NCI-H526 (cell line): ENCODE measurements at regions not wholly inside any gene's neighbourhood (a gene's known extent, or its start where the extent isn't known, plus 50 kb on each side); places are given as distances from the start of the nearest gene placed in this dataset.

ENCODE experiments used
- DNase-seq, 2 experiments: peaks; one replicate each; lab custom pipeline; 2025; lab: John Stamatoyannopoulos, UW

DNA sequence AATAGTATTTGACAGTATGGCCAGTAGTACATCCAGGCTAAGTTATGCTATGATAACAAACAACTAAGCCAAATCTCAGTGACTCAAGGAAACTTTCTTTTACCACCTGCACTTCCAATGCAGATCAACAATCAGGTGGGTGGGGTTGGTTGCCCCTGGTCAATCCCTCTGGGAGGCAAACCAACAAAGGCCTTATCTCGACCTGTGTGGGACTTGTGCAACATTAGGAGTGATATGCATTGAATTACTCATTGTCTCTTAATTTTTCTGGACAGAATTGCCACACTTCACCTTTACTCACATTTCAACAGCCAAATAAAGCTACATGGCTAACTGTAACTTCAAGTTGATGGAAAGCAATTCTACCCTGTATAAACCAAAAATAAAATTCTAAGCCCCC lies 1049.3 kb upstream of the CDH2 start:
- DNase-seq = no peak

DNA sequence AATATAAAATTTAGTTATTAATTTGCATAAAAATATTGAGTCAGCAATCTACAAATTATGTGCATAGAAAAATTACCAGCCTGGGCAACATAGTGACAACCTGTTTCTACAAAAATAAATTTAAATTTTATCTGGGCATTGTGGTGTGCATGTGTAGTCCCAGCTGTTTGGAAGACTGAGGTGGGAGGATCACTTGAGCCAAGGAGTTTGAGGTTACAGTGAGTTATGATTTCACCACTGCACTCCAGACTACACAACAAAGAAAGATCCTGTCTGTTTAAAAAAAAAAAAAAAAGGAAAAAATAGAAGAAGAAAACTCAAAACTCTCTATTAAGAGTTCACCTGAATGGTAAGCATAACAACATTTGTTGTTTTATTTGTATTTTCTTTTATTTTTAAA lies 1048.4 kb upstream of the CDH2 start:
- DNase-seq = no peak

GRCh38 chr18:29218091-29218490 lies 1041.2 kb upstream of the CDH2 start:
- no peak for DNase-seq

DNA sequence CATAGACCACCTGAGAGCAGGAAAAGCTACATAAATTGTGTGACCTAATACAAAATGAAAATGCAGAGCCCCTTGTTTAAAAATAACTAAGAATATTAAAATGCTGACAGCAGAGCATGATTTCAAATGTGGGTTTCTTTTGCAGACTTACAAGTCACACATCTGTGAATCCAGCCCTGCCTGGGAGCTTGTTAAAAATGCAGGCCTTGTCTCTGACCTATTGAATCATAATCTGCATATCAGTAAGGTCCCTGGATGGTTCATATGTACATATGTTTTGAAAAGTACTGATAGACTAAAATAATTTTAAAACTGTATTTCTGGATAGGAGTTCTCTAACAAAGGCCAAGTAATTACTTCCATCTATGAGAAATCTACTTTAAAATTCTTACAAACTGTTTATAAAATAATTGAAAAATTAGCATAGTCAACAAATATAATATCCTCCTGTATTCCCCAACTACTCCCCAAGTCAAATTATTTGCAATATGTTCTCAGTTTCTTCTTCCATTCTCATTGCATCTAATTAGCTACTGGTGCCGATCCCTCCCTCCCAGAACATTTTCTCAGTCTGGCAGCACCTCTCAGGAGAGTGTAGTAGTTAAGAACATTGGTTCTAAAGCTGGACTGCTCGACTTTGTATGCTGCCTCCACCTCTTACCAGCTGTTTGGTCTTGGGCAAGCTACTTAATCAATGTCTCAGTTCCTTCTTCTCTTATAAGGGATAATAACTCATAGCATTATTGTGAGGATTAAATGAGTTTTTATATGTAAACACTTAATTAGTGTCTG lies 1040.4 kb upstream of the CDH2 start:
- no peak for DNase-seq

DNA sequence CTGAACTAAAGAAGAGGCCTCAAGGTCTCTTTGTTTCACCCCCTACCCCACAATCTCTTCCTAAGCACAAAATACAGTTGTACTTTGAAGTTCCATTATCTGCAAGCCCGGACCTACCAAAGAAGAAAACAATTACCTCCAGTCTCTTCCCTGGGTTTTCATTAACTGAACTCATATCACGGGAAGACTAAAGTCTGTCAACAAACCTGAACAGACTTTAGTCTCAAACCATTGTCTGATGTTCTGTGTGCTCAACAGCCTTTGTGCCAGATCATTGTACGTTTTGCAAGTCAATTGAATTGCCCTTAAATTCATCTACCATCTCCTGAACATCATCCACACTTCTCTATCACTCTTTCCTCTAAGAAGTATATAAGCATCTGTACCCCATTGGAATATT lies 1021.9 kb upstream of the CDH2 start:
- no peak for DNase-seq

DNA sequence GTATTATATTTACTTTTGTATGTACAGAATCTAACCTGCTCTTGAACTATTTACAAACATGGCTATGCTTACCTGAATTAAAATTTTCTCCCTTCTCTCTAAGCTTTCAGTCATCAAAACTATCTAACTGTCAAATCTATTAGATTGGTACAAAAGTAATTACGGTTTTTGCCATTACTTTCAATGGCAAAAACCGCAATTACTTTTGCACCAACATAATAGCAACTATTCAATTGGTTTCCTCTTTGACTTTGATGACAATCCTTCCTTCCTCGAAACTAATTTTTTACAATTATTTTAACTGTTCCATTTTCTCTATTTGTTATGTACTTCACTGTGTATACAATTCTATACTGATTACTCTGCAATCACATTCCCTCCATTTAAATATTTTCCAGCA lies 1019.4 kb upstream of the CDH2 start:
- no peak for DNase-seq

GRCh38 chr18:29191263-29191662 lies 1014.3 kb upstream of the CDH2 start:
- DNase-seq = peak in 1 of 2 experiments; percentile 0

- DNase-seq = no peak
Measured at GRCh38 chr18:29188760-29189159, 1011.8 kb upstream of the CDH2 start.

DNA sequence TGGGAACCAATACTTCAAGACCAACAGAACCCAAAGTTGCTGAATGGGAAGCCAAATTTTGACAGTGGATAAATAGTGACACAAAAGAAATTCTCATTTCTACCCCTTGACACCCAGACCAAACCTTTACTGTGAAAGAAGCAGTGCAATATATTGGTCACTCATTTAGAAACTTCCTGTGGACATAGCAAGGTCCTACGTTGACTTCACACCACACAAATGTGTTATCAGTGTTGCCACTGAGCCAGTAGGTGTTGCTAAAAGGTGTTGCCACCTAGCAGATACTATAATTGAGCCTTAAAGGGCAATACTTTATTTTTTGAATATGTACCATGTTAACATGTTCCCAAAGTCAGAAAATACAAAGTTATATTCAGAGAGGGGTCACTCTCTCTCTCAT lies 1008.9 kb upstream of the CDH2 start:
- DNase-seq = no peak

DNA sequence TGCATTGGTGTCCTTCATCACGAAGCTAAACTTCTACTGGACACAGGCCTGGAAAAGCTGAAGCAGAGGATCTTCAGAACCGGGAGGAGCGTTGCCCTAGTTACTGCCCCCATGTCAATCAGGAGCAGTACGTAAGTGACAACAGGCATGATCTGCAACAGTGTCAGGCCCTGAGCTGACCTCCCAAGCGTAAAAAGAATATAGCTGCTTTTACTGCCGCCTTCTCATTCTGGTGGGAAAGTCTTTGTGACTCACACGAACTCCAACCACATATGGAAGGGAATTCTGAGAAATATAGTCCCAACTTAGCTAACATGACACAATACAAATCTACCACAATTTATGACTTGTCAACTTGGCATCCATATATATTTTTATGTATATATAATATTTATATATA lies 1007.7 kb upstream of the CDH2 start:
- no peak for DNase-seq

- DNase-seq = no peak
Measured at GRCh38 chr18:29181151-29181901, 1004.4 kb upstream of the CDH2 start.

GRCh38 chr18:29176681-29177080 lies 999.8 kb upstream of the CDH2 start:
- DNase-seq = no peak

DNA sequence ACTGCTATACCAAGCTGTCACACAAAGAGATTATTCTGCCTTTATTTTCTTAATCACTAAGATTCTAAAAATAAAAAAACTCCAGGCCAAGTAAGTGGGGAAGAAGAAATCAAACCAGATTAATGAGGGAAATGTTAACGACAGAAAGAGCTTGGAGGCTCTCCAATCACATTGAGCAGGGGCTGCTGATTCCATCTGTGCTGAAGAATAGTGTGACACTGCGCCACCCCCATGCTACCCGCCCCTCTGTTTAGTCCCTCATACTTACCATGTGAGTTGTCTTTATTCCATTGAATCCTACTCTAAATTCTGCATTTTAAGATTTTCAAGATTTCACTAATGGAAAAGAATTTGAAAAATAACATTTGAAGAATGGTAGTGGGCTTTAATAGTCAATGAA lies 998.0 kb upstream of the CDH2 start:
- no peak for DNase-seq

DNA sequence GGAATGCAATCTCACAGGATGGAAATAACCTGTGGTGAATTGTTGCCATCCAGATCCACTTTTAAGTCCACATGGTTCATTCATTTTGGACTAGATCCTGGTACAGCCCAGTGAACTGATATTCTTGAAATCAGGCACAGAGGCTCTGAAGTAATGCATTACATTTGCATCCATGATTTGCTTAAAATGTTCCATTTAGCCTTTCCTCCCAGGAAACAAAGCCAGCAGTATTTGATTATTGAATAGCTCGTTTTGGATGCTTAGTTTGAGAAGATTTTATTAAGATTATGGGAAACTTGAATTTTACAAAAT lies 995.8 kb upstream of the CDH2 start:
- DNase-seq = peak in 1 of 2 experiments; percentile 13

GRCh38 chr18:29171892-29172755 lies 995.2 kb upstream of the CDH2 start:
- no peak for DNase-seq

GRCh38 chr18:29169599-29169998 lies 992.7 kb upstream of the CDH2 start:
- DNase-seq = no peak

- no peak for DNase-seq
Measured at GRCh38 chr18:29164993-29165599, 988.2 kb upstream of the CDH2 start.

GRCh38 chr18:29164020-29164706 lies 987.2 kb upstream of the CDH2 start:
- no peak for DNase-seq

DNA sequence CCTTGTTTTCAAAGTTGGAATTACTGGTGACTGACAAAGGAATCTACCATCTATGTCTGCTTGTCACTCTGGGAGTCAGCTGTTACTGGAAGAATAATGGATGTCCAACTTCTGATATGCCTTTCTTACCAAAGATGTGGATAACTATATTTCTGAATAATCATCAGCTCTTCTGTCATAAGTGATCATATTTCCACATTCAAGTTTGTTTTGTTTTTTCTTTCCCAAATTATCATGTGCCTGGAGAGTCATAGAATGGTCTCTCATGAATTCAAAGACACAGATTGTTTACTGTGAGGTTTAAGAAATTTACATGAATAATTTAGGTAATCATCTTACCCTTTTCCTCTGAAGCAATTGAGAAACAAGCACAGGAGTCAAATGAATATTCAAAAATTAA lies 986.7 kb upstream of the CDH2 start:
- no peak for DNase-seq

DNA sequence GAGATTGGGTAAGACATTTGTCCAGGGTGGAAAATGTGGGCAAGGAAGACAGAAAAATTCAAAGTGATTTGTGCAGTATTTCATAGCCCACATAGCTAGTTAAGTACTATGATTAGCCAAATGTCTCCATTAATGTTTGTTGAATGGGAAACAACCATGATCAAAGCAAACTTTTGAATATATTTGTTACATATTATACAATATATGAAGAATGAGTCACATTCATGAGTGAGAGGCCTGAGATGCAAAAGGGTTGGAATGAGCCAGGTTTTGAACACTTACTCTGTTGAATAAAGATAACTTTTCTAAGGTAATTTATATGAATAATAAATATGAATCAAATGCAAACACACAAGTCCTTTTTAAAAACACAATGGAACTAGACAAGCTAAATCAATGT lies 984.5 kb upstream of the CDH2 start:
- DNase-seq = no peak

DNA sequence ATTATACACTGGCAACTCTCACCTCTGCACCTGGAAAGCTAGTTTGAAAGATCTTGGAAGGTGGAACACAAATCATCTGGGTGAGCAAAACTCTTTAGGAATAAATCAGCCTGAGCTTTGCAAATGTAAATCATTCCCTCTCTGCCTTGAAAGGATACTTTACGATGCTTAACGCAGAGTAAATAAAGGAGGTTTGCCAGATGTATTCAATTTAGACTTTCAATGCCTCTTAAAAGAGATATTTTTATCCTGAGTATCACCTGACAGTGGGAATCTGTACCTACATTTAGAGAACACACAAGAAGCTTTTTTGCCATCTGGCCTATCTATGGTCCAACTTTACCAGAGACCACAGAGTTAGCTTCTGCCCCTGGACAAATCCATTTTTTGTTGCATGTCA lies 983.2 kb upstream of the CDH2 start:
- peak in 1 of 2 experiments; percentile 0 for DNase-seq

DNA sequence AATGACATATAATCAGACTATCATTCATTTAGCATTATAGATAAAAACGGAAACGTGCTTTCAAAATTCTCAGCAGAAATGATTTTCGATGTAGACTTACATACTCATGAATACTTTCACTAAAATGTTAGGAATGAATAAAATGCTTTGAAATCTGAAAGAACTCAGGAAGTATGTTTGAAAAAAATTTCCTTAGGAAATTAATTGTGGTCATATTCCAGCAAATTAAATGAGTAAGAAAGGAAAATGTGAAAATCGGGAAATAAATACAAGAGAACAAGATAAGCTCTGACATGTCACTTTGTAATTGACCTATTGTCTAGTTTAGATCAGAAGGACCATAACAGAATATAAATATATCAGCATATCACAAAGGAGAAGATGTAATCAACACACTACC lies 981.0 kb upstream of the CDH2 start:
- DNase-seq = no peak
